GM18517 (cell line): ENCODE measurements at regions not wholly inside any gene's neighbourhood (a gene's known extent, or its start where the extent isn't known, plus 50 kb on each side); places are given as distances from the start of the nearest gene placed in this dataset.
A peak's percentile ranks its signal among the peaks of the same experiment; 100 is the strongest.

Experiments
- ATAC-seq: cut with Tn5 transposase; IDR thresholded peaks from one replicate; pipeline ENCODE4 v1.9.1; 2021; ENCODE audit warnings: mild to moderate bottlenecking, moderate library complexity; ENCODE audit not compliant: unreplicated experiment

DNA sequence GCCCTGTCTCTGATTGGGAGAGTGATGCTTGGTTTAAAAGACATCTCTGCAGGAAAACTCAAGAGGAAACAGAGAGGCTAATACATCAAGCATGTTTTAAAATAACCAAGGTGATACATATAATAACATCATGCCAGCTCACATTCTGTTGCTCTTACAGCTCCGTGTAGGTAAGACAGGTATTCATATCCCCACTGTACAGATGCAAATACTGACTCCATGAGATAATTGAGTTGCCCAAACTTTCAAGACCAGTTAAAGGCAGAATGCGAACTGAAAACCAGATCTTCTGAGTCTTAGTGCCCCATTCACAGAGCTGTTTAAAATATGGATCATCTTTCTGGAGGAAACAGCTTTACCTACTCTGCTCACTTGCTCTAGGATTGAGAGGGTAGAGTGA lies 214.0 kb downstream of the PIK3R1 start:
- no peak for ATAC-seq

DNA sequence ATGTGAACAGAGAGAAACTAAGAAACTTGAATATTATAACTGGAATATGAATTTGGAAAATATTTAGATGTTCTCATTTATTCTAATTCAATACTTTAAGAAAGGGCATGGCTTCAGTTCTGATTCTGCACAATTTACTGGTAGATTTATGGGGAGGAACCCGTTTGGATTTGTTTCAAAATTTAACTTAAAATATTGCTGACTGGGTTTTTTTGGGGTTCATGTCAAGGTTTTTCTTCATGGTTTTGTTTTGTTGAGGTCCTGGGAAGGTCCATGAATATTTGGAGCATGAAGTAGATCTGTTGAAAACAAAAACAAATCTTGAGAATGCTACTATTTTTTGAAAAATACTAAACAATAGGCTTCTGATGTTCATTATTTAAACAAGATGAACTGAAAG lies 214.7 kb downstream of the PIK3R1 start:
- ATAC-seq = no peak

DNA sequence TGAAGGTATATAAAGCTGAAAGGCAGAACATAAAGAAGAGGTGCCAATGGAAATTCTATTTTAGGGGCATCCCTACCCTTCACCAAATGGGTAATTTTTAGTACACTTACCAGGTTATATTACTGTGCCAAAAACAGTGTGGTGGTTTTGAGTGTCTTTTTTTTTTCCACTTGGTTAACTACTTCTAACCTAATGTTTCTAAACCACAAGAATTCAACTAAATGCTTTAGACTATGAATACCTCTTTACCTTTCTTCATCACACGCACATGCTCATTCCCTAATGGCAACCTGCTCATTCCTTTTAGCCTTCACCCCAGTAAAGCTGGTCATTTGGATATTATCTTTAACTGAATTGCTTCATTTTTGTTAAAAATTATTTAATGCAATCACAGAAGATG lies 215.6 kb downstream of the PIK3R1 start:
- no peak for ATAC-seq

DNA sequence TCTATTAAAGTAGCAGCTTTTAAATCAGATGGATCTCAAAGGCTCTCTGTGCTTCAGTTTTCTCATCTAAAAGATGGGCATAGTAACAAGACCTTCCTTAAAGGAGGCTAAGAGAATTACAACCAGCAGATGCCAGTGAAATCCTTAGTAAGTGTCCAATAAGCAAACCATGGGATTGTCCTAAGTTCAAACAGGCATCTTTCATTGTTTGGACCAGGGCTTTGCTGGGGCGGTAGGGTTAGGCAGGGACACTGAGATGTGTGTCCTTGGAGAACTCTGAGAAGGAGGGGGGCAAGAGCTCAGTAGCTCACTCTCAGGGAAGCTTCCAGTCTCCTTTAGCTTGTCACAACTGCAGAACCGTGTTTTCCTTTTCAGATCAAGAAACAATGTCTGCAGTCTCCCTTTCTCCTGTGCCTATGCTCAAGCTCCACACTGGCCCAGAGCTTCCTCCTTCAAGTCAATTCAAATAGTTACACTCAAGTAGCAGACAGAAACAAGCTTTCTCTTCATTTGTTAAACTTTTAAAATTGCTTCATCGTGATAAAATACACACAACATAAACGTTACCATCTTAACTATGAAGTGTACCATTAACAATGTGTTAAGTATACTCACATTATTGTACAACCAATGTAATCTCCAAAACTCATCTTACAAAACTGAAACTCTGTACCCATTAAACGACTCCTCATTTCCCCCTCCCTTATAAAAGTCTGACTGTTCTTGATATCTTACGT lies 216.2 kb downstream of the PIK3R1 start:
- ATAC-seq = no peak

DNA sequence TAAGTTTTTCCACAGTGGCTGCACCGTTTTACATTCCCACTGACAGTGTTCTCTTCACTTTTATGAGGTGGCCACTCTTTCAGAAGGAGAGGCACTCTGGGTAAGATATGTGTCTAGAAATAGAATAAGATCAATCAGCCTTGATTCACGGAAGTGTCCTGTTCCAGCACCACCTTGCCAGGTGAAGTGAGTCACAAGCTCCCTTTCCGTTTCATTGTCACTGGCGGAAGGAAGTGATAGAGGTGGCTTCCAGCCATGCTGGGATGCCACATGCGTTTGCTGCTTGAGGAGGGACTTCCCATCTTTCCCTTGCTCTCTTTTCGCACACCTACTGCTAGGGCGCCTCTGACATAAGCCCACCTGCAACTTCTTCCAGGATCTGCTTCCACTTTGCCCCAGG lies 217.1 kb downstream of the PIK3R1 start:
- no peak for ATAC-seq

DNA sequence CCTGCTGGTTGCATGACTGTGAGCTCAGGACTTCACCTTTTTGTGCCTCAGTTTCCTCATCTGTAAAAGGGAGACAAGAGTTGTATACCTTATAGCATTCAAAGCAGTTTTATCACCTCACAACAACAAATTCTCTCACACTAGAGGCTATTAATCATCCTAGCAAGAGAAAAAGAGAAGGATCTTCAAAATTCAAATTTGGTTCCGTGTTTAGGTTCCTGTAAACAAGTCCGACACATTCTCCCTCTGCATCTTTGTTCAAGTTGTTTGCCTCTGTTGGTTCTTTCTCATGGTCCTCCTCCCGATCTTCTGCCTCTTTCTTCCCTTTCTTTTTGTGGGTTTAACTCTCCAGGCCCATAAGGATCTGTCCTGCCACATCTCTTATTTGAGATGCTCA lies 218.0 kb downstream of the PIK3R1 start:
- no peak for ATAC-seq

DNA sequence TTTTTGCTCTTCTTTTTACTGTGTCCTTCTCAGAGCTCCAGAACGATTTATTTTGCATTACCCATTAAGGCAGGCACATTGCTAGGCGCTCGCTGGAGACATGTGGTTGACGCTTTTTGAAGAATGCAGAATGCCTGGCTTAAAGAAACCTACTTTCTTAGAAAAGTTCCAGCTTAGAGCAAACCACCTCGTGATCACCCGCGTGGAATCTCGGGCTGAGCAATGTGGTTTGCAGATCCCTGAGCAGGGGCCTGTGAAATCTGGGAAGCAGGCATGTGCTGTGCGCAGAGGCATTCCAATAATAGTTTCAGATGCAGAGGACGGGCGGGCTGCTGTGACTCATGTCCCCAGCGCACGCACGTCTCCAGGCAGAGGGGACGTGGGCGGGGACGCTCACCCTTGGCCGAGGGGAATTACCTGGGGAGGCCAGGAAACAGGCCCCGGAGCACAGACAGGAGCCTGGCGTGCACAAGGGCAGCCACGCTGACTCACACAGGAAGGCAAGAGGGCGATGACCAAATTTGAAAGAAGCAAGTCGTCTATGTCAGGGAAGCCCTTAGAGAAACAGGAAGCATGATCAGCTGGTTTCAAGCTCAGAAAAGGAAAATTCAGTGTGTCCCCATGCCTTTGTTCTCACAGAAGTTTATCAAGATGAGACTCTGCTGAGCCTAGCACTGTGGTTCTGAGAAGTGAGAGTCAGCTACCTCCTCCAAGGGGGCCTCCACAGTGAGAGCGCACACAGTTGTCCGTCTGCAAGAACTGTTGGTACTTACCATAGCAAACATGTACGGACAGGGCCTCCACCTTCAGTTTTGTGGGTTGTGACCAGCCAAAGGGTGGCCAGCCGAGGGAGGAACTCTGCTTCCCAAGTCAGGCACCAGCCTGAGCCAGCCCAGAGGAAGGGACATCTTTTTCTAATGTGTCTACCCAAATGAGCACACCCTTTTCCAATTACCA lies 218.6 kb downstream of the PIK3R1 start:
- peak; percentile 98 for ATAC-seq

DNA sequence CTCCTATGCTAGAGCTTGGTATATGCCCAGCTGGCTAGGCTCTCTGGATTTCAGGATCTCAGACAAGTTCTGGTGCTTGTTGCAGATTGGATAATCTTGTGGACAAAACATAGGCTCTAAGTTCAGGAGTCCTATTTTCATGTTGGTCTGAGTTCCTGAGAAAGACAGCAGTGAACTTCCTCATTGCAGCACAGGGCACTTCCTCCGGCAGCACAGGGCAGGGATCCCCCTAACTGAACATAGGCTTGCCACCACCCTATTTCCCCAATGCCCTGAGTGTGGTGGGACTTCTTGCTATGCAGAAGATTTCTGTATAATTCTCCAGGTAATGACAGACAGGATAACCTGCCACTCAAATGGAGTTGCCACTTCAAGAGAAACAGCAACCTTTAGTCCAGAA lies 220.1 kb downstream of the PIK3R1 start:
- no peak for ATAC-seq

DNA sequence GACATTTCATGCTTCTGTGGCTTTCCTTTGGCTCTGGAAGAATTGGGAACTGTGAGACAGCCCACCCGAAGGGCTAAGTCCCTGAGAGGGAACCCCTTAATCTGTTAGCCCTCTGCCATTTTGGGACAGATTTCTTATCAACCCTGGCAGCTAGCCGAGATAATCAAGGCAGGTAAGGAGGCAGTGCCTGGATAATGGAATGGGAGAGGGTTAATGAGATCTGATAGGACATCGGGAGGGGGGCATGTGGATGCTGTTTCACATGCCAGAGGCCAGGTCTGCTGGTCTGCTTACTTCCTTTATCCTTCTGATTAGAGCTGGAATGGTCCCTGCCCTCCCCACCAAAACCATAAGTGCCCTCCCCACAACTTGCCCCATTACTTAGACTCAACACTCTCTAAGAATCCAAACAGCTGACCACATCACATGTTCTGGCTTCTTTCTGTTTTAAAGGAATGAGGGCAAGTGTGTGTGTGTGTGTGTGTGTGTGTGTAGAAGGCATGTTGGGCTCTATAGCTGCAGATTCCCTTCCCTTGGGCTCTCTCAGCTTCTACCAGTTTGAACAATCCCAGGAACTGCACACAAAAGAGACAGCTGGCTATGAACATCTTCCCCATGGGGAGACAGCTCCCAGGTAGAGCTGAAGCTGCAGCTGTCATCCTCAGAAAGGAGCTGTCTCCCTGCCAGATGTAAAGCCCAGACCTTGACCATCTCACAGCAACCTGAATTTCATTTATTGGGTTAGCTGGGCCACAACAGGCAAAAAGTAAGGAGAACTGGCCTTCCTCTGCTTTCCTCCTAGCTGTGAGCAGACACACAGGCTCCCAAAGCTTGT lies 221.3 kb downstream of the PIK3R1 start:
- no peak for ATAC-seq

DNA sequence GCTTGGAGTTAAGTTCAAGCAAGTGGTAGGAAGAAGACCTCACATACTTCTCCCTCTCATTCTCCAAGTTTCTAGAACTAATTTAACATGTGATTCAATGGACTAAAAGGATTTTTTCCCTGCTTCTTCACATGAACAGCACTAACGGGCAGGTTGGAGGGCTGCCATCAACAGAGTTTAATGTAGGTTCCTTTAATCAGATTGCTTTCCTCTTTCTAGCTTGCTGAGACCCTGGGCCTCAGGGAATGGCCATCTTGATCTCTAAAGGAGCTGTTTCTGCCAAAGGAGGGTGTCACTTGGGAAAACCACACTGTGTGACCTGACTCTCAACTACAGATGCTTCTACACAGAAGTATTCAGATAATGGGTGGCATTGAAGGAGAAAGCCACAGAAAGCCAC lies 223.3 kb downstream of the PIK3R1 start:
- no peak for ATAC-seq

DNA sequence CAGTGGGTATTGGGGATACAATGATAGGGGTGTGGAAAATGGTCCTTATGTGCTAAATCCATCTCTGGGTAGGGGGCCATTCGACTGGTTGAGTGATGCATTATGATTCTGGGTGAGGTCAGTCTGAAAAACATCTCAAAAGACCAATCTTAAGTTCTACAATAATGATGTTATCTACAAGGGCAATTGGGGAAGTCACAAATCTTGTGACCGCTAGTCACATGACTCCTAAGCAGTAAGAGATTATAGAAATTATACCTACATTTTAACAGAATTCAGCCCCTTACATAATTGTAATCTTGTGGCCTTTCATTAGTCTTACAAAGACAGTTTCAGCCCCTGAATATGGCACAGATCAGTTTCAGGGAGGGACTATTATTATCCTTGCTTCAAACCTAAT lies 224.7 kb downstream of the PIK3R1 start:
- no peak for ATAC-seq

DNA sequence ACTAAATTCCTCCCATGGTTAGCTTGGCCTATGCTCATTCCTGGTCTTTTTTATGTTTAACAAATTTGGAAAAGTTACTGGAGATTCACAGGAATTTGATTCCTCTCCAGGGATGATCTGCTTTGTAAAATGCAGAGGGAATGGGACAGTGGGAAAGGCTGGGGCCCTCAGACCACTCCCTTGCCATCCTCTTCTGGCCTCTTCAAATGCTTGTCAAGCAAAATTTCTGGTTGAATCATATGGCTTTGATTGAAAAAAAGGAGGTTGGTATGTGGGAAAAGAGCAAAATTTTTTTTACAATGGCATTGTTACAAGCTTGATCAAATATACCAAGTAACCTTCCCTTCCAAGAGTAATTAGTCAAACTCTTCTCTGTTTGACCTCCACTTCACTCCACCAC lies 225.1 kb downstream of the PIK3R1 start:
- no peak for ATAC-seq

DNA sequence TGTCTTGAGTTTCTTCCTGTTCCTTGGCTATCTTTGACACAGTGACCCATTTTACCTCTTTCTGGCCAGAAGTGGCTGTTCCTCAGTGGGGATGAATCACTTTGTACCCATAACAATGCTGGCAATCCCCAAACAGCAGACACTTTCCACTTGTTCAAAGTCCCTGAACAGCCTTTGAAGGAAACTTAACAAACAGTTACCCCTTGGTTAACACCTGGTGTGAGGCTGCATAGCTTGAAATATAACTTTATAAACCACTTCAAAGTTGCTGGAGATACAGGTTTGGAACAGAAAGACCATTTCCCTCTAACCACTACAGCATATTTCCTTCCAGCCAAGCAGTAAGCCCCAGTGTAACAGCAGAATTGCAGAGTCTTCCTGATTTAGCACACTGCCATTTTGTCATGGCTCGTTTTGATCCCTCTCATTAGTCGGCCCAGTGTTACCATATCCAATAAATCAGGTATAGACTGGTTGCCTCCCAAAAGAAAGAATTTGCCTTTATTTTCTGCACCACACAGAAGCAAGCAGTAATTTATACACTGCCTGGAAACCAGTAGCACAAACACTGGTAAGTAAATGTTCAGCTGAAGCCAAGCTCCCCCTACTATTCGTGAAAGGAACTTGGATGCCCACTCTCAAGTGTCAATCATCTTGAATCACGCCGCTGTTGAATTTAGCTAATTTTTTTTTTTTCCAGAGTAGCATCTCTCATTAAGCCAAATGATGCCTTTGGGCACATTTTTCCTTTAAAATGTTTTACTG lies 225.9 kb downstream of the PIK3R1 start:
- no peak for ATAC-seq

DNA sequence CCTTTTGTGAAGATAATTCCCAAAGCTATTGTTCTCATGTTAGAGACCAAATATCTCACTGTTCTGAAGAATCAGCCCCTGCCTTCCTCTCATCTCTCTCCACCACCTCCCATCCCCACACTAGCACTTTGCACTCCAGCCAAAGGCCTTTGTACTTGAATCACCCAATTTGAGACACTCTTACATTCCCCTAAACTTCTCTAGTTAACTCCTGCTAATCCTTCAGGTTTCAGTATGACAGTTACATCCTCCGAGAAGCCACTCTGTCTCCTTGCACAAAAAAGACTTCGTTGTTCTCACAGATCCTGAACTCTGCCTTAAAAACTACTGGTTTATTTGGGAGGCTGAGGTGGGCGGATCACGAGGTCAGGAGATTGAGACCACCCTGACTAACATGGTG lies 227.5 kb downstream of the PIK3R1 start:
- no peak for ATAC-seq

DNA sequence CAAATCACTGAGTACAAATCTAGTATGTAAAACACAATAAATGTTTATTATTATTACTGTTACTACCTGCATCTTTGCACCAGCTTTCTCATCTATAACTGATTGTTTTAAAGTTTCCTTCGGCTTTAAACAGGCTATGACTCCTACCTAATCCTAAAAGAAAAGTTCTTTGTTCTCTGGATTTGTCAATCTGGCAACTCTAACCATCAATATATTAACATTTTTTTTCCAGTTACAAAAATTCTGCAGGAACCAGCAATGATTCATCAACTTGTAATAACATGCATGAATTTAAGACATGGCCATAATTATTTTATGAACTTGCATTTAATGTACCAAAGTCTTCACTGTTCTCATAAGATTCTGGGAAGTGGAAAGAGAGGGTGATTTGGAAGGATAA lies 228.5 kb downstream of the PIK3R1 start:
- no peak for ATAC-seq

DNA sequence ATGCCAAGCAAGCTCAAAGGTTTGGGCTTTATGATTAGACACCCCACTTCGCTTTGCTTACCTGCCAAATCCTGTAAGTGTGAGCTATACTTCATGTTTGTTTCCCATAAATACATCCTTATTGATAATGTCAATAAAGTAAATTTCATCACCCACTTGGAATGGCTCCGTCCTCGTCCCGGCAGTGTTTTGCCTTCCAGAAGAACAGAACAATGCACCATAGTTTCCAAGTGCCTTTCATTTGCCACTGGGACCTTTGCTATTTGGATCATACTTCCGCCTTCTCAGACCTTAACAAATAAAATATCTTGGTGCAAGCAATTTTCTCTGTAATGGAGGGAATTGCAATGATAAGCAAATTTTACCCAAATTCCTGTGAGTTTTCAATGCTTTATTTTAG lies 229.3 kb downstream of the PIK3R1 start:
- no peak for ATAC-seq

DNA sequence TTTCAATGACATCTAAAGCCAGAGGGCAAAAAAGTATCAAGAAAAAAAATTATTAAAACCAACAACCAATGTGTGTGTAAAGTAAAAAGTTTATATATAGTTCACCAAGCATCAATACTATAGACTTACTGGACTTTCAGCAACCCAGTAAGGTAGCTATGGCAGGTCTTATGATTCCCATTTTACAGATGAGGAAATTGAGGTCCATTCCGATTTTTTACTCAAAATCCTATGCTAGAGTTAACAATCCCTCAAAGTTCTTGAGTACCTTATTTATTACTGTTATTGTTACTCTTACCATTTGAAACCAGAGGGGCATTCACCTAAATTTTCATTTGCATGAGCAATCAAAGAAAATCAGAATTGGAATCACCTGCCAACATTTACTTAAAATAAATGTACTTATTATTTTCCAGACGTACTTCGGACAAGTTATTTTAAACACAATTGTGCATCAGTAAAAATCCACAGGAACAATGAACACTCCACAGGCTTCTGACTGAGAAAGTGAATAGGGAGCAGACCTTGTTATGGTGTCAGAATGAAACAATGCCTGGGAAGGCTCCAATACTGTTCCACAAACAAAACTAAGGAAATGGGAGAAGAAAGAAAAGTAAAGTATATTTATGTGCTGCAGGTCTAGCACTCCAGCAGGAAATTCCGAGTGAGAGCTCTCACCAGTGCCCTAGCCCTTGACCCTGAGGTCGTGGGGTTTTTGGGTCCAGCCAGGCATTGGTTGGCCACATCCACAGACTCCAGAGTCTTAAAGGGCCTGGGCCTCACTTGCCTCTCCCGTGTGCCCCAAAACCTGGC lies 229.9 kb downstream of the PIK3R1 start:
- ATAC-seq = no peak

DNA sequence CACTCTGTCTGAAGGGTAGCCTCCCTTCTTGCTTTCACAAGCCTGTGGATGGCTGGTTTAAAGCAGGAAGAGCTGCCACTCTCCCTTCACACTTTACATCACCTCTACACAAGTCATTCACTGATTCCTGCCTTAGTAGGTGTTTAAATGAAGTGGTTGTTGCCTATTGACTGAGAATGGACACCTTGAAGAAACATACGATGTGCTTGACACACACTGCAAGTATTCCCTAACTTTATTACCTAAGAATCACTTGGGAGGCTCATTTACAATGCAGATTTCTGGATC lies 230.5 kb downstream of the PIK3R1 start:
- no peak for ATAC-seq

DNA sequence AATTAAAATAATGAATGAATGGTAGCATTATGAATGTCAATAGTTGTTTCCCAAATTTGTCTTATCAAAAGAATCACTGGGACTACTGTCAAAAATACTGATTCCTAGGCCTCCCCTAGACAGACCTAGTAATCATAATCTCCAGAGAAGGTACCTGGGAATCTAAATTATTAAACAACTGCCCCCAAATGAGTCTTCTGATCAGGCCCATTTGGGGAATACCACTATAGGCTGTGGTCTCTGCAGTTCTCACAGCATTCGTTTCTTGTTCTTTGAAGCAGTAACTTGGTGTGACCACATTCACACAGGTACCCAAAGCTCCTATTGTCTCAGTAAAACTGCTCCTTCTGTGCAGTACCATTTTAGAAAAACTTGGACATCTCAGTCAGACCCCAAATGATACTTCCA lies 230.9 kb downstream of the PIK3R1 start:
- ATAC-seq = peak; percentile 85
